ENCODE measurements at regions not wholly inside any gene's neighbourhood (a gene's known extent, or its start where the extent isn't known, plus 50 kb on each side); places are given as distances from the start of the nearest gene placed in this dataset.
A peak's percentile ranks its signal among the peaks of the same experiment; 100 is the strongest.

DNA sequence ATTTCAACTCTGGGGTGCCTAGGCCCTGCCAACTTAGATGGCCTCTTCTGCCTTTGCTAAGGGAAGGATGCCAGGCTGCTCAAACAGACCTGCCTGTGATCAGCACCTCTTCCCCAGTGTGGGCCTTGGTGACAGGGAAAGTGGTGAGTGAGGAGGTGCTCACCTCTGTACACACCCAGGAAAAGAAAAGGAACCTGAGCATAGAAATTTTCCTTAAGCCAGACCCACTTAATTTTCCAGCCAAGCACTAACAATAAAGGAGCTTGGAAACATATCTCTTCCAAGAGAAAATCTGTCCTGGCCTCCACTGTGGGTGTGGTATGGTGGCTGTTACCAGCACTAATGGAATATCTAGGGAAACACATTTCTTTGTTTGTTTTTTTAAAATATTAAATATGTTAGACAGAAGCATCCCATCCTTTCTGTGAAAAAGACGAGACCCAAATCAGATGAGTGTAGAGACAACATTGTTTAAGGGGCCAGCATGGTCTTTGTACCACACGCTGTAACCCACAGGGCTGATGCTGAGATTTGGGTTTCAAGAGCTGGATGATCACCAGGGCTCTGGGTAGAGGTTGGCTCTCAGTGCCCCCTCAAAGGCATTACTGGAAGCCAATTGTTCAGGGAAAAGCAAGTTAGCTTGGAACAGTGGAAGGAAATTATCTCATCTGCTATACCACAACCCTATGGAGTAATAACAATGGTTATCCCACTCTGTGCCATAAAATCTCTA is 472.2 kb downstream of the INSC start:
- peak; percentile 66 for DNase-seq

DNA sequence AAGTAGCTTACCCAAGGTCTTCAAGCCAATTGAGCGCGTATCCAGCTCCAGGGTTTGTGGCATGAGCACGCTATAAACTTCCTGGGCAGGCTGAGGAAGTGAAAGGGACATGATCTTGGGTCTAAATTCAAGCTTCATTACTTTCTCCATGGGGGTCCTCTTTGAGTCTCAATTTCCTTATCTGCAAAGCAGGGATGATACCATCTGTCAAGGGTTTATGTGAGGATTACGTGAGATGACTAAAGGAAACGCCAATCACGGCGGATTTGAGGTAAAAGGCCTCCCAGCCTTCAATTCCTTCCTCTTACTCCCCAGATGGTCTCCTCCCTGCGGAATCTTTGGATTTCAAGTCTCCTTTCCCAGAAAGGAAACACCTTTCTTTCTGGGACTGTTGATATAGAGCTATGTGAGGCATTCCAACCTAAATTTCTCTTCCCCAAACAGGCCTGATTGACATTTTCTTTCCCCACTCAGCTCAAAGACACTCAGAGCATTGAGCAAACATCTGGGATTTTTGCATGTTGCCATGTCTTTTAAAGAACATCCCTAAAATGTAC is 474.4 kb downstream of the INSC start:
- no peak for DNase-seq

DNA sequence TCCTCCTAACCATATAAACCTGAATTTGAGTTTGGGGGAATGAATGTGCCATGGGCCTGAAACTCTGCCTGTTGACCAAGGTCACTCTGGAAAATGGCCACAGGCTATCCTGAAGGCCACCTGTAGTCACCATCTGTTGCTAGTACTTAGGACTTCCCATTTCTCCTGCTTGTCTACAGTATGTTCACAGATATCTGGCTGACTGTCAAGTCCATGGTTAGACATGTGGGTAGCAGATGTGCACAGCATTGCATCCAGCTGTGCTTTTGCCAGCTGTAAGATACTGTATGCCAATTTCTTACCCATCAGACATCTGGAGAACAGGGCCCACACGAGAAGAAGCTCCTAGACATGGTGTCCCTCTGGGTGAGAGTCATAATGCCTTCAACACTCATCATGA is 475.4 kb downstream of the INSC start:
- DNase-seq, result peak; percentile 67

DNA sequence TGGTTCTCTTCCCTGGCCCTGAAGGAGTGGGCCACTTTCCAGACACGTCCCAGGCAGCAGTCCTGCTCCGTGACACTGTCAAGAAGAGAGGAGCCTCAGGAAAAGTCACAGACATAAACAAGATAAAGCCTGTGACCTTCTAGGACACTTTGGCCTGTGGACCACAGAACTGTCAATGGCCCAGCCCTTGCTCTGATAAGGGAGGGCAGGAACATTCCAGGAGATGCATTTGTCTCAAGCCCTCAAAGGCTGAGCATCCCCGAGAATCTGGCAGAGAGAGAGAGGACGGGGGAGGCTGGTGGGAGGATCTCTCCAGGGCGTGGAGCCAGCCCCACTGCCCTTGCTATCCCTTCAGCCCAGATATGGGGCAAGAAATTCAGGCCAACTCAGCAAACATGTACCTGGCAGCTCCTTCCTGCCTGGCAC is 476.4 kb downstream of the INSC start:
- DNase-seq, result no peak

DNA sequence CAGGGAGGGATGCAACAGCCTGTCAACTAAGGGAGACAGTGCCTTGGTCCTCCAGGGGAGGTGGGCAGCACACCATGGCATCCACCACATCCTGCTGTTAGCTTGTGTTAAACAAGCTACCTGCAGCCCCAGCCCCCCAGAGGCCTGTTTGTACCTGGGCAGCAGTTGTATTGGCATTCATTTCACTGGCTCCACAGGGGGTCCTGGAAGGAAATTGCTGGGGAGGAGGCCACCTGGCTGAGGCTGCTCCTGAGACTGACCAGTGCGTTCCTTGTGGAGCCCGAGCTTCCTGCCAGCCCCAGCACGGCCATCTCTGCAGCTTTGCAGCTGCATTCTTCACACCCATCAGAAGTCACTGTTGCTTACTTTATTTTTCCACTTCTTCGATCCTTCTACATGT is 479.9 kb downstream of the INSC start:
- no peak for DNase-seq

DNA sequence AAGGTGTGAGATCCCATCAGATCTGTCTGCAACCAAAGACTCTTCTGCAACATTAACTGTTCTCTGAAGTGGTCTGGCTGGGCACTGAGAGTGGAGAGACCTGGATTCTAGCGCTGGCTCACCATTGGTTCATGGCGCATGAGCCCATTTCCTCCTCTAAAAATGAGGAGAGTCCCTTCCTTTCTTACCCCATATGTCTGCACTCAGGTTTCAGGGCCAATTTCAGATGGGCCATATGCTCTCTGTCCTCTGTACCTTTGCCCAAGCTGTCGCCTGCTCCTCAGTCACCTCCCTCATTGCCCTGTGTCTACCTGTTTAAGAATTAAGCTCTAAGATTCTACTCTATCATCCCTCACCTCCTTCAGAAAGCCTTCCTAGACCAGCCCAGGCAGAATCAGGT is 484.7 kb downstream of the INSC start:
- no peak for DNase-seq

DNA sequence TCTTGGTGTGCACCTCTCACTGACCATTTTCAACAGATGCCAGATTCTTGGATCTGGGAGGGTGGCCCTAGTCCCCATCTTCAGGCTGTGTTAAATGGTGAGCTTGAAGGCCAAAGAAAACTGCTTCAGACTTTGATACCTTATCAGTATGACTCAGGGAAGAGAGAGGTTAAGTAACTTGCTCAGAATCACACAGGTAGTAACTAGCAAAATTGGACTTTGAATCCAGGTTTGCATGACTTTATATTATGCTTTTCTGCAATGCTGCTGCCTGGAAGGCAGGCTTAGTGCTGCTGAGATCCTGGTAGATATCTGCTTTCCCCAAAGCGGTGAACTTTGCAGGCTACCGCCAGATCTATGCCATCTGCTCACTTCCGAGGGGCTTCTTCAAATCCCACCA is 487.3 kb downstream of the INSC start:
- no peak for DNase-seq

DNA sequence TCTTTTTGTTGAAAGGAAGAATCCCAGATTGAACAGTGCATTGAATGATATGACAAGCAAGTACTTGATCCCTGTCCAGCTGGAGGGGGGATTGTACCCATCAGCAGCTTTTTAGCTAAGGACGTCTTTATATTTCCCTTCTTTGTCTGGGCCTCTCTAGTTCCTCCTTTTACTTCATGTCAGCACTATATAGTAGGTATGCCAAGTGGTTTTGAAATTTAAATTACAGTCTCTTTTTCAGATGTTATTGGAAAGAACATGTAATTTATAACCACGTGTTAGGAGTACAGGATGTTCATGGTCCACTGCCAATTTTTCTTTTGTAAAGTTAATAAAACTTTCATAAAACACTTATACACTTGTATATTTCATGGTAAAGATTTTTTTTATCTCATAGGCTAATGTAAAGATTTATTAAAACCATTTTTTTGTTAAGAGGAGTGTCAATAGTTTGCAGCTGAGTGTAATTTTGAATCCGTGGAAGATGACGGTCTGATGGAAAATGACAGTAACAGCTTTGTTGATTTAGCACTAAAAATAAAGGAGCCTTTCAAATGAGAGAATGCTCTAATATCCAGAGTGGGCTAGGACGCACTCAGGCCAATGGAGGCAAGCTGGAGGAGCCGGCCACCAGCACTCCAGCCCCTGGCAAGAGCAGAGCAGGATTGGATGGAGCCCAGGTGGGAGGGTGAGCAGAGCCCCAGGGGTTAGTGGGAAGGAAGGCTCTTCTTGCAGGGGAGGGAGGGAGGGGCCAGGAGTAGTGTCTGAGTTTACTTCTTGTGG is 488.3 kb downstream of the INSC start:
- peak; percentile 92 for DNase-seq

DNA sequence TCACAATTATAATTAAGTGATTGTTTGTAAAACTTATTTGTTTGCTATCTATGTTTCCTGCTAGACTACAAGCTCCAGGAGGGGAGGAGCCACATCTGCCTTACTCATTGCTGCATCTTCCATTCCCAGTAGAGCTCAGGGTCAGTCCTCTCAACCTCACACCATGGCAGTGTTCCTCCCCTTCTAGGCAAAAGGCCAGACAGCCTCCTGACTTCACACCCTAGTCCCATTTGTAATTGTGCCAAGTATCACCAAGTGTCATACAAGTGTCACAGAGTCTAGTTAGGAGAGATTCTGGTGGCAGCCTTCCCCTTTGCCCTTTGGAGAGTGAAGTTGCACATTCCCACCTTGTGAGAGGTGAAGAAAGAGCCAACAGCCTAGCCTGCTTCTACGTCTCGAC is 490.4 kb downstream of the INSC start:
- no peak for DNase-seq

DNA sequence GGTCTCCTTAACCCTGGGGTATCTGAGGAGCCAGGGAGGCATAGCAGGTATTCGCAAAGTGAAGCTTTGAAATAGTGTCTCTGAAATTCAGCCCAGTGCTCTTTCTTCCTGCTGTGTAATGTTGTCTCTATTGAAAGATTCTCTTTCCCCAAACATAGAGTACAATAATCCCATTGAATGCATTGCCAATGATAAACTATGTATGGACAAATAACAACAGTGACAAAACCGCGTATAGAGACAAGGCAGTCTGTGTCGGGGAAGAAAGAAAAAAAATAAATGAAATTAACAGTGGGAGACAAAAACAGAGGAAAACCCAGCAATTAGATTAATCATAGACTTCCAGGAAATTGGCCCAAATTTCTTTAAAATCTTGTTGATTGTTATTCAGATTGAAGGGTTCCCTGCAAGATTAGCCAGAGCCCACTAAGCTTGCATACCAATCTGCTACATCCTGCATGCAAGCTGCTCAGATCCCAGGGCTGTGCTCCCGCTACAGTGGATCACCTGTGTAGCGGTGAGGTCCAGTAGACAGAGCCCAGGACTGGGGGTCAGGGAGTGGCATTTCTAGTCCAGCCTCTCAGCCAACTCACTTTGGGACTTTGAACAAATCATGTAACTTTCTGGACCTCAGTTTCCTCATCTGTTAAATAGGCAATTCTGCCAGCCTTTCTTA is 492.8 kb downstream of the INSC start:
- no peak for DNase-seq

DNA sequence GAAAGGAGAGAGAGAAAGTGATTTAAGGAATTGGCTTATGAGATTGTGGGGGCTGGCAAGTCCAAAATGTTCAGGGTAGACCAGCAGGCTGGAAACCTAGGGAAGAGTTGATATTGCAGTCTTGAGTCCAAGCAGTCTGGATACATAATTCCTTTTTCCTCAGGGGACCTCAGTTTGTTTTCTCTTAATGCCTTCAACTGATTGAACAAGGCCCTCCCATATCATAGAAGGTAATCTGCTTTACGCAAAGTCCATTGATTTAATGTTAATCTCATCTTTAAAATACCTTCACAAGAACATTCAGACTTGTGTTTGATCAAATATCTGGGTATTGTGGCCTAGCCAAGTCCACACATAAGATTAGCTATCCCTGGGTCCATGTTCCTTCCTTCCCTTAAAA is 494.7 kb downstream of the INSC start:
- DNase-seq, result no peak

DNA sequence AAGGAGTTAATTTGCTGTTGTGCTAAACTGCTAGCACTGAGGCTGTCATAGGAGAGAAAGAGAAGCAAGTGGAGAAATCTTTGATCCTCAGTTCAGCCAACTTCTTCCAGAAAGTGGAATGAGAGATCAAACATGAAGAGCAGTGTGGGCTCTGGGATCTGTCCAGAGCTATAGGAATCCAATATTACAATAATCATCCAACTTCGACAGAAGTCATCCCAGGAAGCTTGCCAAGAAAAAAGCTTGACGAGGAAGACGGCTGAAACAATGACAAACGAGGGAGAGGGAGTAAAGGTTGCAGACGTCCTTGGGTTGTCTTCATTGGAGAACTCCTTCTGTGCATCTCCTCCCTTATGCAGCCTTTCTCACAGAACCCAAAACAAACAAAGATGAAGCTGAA is 496.2 kb downstream of the INSC start:
- DNase-seq, result no peak

DNA sequence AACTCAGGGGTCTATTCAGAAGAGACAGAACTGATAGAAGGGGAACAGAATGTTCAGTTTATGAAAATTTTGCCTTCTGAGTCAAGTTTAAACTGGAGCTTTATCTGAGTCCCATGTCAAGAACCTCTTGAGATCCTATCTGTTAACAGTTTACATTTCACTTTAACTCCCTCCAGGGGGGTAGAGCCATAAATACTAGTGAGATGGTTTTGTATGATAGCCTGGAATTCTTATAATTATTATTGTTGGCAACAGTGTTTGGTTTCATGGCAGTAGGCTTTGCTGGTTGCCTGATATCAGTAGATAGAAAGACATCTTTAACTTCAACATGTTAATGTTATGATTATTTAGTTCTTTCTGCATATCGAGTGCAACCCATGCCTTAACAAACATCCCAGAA is 498.5 kb downstream of the INSC start:
- DNase-seq, result no peak

DNA sequence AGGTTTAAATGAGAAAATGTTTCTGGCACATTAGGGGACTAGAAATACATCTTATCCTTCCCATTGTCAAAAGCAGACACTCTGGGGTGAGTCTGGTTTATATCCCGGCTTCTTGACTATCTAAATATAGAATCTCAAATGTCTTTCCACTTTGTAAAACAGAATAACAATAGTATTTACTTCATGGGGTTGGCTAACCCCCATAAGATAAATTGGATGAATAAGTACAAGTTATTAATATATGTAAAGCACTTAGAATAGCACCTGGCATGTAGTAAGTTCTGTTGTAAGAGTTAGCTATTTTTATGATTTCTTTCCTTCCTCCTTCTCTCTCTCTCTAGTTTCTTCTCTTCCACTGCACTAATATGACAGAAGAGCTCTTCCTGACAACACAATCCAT is 499.1 kb downstream of the INSC start:
- no peak for DNase-seq

DNA sequence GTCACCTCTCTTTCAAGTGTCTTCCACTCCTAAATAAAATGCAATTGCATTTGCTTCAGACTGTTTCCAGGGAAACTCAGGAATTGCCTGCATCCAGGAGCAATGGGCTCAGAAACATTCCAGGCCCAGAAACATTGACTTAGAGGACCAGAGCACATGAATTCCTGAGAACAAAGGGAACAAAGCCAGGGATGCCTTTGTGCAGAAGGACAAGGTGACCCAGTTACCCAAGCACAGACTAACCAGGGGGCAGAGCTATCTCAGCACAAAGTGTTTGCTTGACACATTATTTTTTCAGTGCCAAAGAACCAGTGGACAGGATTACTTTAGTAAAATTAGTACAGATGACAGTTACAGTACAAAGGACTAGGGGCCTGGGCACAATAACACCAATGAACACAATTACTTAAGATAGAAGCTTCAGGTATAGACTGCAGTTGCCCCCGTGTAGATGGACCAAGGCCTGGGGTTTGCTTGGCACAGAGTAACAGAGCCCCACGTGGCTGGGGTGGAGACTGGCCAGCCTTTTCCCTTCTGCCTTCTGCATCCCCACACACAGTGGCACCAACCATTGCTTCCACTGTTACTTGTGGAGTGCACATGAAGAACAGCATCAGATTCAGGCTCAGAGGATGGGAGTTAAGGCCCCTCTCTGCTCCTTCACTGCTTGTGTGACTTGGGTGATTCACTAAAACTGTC is 500.8 kb downstream of the INSC start:
- DNase-seq, result no peak

DNA sequence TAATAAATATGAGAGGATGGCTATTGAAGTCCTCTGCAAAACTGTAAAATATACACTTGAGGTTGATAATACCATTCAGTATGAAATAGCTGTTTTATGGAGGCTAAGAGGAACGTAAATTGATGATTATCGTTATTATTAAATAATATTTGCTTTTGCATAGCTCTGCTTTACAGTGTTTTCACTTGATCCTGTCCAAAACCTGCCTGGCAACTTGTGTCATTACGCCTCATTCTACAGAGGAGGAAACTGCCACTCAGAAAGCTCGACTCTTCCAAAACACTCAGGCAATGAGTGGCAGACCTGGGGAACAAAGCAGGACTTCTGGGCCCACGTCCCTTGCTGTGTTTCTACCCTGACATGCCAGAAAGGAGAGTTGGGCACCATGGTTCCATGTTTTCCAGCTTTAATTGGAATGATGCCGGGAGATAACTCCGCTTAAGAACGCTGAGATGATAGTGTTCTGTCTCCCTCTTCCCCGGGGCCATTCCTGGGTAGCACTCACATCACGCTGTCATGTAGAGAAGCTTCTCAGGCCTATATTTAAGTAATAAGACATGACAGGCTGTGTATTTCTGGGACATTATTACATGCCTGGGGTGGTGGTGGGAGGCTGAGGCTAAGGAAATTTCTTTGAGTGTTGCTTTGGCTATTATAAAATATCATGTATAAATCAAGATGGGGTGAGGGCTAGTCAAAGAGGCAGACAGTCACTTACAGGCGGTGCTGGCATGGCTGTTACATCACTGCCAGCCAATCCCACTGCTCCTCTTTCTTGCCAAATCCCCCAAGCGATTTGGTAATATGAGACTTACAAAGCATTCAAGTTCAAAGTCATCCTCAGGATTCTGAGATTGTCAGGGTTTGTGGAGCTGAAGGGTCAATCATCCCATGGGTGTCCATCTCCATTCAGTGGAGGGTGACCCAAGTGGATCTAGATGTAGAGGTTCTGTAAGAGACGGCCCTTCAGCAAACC is 501.7 kb downstream of the INSC start:
- DNase-seq, result no peak

DNA sequence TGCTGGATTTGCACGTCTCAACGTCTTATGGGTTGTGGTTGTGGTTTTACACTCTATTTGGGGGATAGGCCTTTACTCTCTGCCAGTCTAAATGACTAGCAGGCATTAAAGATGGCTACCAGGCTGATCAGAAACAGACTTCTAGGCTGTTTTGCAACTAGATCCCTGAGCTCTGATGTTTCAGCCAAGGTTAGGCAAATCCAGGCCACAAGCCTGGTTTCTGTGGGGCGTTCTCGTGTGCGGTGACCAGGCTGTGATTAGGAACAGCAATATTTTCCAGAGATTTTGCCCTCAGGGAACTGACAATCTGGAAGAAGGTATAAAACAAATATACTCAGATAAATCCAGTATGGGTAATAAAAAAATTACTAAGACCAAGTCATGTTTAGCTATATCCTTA is 502.4 kb downstream of the INSC start:
- no peak for DNase-seq

DNA sequence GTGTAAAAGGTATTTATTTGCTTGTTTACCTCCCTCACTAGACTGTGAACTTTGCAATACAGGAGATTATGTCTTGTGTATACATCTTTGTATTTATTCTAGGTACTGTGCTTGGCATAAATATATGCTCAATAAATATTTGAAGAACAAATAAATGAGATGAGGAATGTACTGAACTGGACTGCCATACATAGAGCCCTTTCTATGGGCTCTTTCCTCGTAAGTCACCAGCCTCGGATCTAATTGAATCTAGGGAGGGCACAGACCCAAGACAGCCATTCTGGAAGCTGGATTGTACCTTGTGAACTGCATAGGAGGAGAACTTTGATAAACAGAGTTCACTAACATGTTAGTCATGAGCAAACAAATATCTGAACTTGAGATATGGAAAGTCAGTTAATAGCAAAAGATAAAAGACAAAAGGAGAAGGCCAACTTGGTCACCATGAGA is 503.9 kb downstream of the INSC start:
- DNase-seq, result no peak

DNA sequence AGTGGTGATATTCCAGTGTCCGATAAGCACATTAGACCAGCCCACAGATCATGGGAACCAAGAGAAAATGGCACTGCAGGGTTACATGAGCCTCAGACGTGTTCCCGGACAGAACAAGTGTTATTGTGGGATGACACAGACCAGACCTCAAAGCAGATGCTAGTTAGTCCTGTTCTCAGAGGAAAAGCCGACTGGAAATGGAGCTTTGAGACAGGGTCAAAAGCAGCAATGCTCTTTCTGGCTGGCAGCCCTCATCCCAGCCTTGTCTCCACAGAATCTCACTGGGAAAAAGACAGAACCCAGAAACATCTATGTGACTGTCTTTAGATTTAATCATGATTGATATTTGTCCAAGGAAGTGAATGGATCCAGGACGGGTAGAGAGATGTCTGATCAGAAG is 506.8 kb downstream of the INSC start:
- no peak for DNase-seq

DNA sequence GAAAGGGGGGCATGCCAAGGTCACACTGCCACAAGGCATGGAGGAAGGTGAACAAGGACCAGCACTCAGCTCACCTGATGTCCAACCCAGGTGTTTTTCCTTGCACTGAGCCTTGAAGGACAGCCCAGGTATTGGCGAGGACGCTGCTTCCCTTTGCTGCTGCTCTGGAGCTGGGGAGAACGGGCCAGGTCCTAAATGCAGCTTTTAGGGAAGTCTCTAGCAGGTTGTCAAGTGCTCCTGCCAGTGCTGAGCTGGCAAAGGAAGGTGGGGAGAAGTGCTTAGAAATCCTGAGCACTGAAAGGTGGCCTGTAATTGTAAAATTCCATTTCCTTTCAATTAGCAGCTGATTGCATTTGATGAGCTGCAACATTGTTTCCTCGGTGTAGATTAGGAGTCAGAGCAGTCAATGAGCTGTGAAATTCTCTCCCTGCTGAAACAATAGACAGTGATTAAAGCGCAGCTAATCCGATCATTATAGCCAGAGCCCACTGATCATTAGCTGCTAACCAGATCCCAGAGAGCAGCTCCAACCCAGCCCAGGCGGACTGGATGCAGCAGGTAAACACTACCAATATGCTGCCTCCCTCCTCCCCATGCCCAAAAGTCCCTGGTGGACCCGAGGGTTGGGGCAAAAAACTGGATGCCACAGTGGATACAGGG is 507.6 kb downstream of the INSC start:
- no peak for DNase-seq

DNA sequence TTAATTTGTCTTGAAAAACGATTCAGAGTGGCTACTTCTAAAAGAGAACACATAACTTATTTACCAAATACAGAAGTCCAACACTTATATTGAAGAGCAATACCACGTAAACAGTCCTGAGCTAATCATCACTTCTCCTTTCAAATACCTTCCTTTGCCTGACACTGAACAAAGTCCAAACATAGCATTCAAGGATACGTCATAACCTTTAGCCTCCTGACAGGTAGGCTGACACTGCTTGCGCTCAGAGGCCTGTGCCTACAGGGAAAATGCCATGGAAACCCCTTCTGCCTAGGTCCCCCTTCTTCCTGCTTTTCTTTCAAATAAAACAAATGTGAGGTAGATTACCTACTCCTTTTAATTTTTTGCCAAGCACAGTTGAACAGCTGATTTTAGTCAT is 510.0 kb downstream of the INSC start:
- DNase-seq, result no peak
